ENCODE measurements at regions not wholly inside any gene's neighbourhood (a gene's known extent, or its start where the extent isn't known, plus 50 kb on each side); places are given as distances from the start of the nearest gene placed in this dataset.
A peak's percentile ranks its signal among the peaks of the same experiment; 100 is the strongest.

GRCh38 chr16:66256919-66257318 is 109.6 kb upstream of the CDH5 start:
- Histone ChIP-seq H3K79me2 (ENCODE audit: control insufficient read depth, insufficient read depth, low read length, unreplicated experiment) (no peaks in the 10 kb centered on the region), H3K27me3 (ENCODE audit: insufficient read depth, low read length) (no peaks in the 10 kb centered on the region), H3K4me3 (ENCODE audit: low read depth, low read length) (no peak overlapping the region), H3K36me3 (ENCODE audit: insufficient read depth, low read length) (no peaks in the 10 kb centered on the region), H3K4me1 (ENCODE audit: control insufficient read depth, insufficient read depth, low read length, unreplicated experiment) (no peaks in the 10 kb centered on the region), H2AFZ (ENCODE audit: low read length, unreplicated experiment) (no peak overlapping the region), H3K27ac (ENCODE audit: low read depth, low read length) (no peak overlapping the region)

- no peaks in the 10 kb centered on the region for H3K36me3 ChIP-seq (ENCODE audit: insufficient read depth, low read length)
- no peak overlapping the region for H3K4me3 ChIP-seq (ENCODE audit: low read depth, low read length)
- H3K27ac ChIP-seq (ENCODE audit: low read depth, low read length) = no peak overlapping the region
- H3K4me1 ChIP-seq (ENCODE audit: control insufficient read depth, insufficient read depth, low read length, unreplicated experiment) = peaks cover 6% of the 10 kb centered on the region
- no peaks in the 10 kb centered on the region for H3K27me3 ChIP-seq (ENCODE audit: insufficient read depth, low read length)
- H3K79me2 ChIP-seq (ENCODE audit: control insufficient read depth, insufficient read depth, low read length, unreplicated experiment) = no peaks in the 10 kb centered on the region
- H2AFZ ChIP-seq (ENCODE audit: low read length, unreplicated experiment) = no peak overlapping the region
Measured at GRCh38 chr16:66255647-66256046, 110.8 kb upstream of the CDH5 start.

GRCh38 chr16:66254751-66255150 is 111.7 kb upstream of the CDH5 start:
- H3K27me3 ChIP-seq (ENCODE audit: insufficient read depth, low read length) = no peaks in the 10 kb centered on the region
- H3K79me2 ChIP-seq (ENCODE audit: control insufficient read depth, insufficient read depth, low read length, unreplicated experiment) = no peaks in the 10 kb centered on the region

GRCh38 chr16:66254106-66254505 is 112.4 kb upstream of the CDH5 start:
- Histone ChIP-seq H3K4me1 (ENCODE audit: control insufficient read depth, insufficient read depth, low read length, unreplicated experiment) (peaks cover 9% of the 10 kb centered on the region), H3K27me3 (ENCODE audit: insufficient read depth, low read length) (no peaks in the 10 kb centered on the region), H2AFZ (ENCODE audit: low read length, unreplicated experiment) (no peak overlapping the region), H3K36me3 (ENCODE audit: insufficient read depth, low read length) (no peaks in the 10 kb centered on the region), H3K79me2 (ENCODE audit: control insufficient read depth, insufficient read depth, low read length, unreplicated experiment) (no peaks in the 10 kb centered on the region), H3K27ac (ENCODE audit: low read depth, low read length) (no peak overlapping the region), H3K4me3 (ENCODE audit: low read depth, low read length) (no peak overlapping the region)

More at GRCh38 chr16:66254751-66255150, 111.7 kb upstream of the CDH5 start:
- Histone ChIP-seq H2AFZ (ENCODE audit: low read length, unreplicated experiment) (no peak overlapping the region), H3K4me3 (ENCODE audit: low read depth, low read length) (no peak overlapping the region), H3K36me3 (ENCODE audit: insufficient read depth, low read length) (no peaks in the 10 kb centered on the region), H3K27ac (ENCODE audit: low read depth, low read length) (no peak overlapping the region), H3K4me1 (ENCODE audit: control insufficient read depth, insufficient read depth, low read length, unreplicated experiment) (peaks cover 9% of the 10 kb centered on the region)

GRCh38 chr16:66251476-66252160 is 114.9 kb upstream of the CDH5 start:
- Histone ChIP-seq H3K4me1 (ENCODE audit: control insufficient read depth, insufficient read depth, low read length, unreplicated experiment) (peaks cover 19% of the 10 kb centered on the region), H3K4me3 (ENCODE audit: low read depth, low read length) (no peak overlapping the region), H3K27me3 (ENCODE audit: insufficient read depth, low read length) (no peaks in the 10 kb centered on the region), H3K36me3 (ENCODE audit: insufficient read depth, low read length) (no peaks in the 10 kb centered on the region), H3K79me2 (ENCODE audit: control insufficient read depth, insufficient read depth, low read length, unreplicated experiment) (no peaks in the 10 kb centered on the region), H2AFZ (ENCODE audit: low read length, unreplicated experiment) (no peak overlapping the region), H3K27ac (ENCODE audit: low read depth, low read length) (no peak overlapping the region)

GRCh38 chr16:66250686-66251431 is 115.6 kb upstream of the CDH5 start:
- peak overlapping the region; percentile 21; the same call in 1 of the 2 replicates for H3K27ac ChIP-seq (ENCODE audit: low read depth, low read length)
- no peaks in the 10 kb centered on the region for H3K79me2 ChIP-seq (ENCODE audit: control insufficient read depth, insufficient read depth, low read length, unreplicated experiment)
- H3K4me1 ChIP-seq (ENCODE audit: control insufficient read depth, insufficient read depth, low read length, unreplicated experiment) = peaks cover 19% of the 10 kb centered on the region
- H3K4me3 ChIP-seq (ENCODE audit: low read depth, low read length) = peak overlapping the region; percentile 27
- H3K36me3 ChIP-seq (ENCODE audit: insufficient read depth, low read length) = no peaks in the 10 kb centered on the region
- no peaks in the 10 kb centered on the region for H3K27me3 ChIP-seq (ENCODE audit: insufficient read depth, low read length)
- H2AFZ ChIP-seq (ENCODE audit: low read length, unreplicated experiment) = peak overlapping the region; percentile 54

- peaks cover 19% of the 10 kb centered on the region for H3K4me1 ChIP-seq (ENCODE audit: control insufficient read depth, insufficient read depth, low read length, unreplicated experiment)
- peak overlapping the region; percentile 27 for H3K27ac ChIP-seq (ENCODE audit: low read depth, low read length)
- no peaks in the 10 kb centered on the region for H3K36me3 ChIP-seq (ENCODE audit: insufficient read depth, low read length)
- no peaks in the 10 kb centered on the region for H3K27me3 ChIP-seq (ENCODE audit: insufficient read depth, low read length)
- H3K4me3 ChIP-seq (ENCODE audit: low read depth, low read length) = peak overlapping the region; percentile 1; the same call in 1 of the 2 replicates
- H2AFZ ChIP-seq (ENCODE audit: low read length, unreplicated experiment) = peak overlapping the region; percentile 95
- H3K79me2 ChIP-seq (ENCODE audit: control insufficient read depth, insufficient read depth, low read length, unreplicated experiment) = no peaks in the 10 kb centered on the region
Measured at GRCh38 chr16:66247516-66248481, 118.7 kb upstream of the CDH5 start.

- Histone ChIP-seq H2AFZ (ENCODE audit: low read length, unreplicated experiment) (no peak overlapping the region), H3K27me3 (ENCODE audit: insufficient read depth, low read length) (peaks cover 6% of the 10 kb centered on the region; the same call in 1 of the 2 replicates), H3K27ac (ENCODE audit: low read depth, low read length) (no peak overlapping the region), H3K4me1 (ENCODE audit: control insufficient read depth, insufficient read depth, low read length, unreplicated experiment) (peaks cover 15% of the 10 kb centered on the region), H3K4me3 (ENCODE audit: low read depth, low read length) (no peak overlapping the region), H3K36me3 (ENCODE audit: insufficient read depth, low read length) (no peaks in the 10 kb centered on the region), H3K79me2 (ENCODE audit: control insufficient read depth, insufficient read depth, low read length, unreplicated experiment) (no peaks in the 10 kb centered on the region)
Measured at GRCh38 chr16:66245868-66246267, 120.6 kb upstream of the CDH5 start.

- H2AFZ ChIP-seq (ENCODE audit: low read length, unreplicated experiment) = no peak overlapping the region
- no peak overlapping the region for H3K4me3 ChIP-seq (ENCODE audit: low read depth, low read length)
- peaks cover 11% of the 10 kb centered on the region for H3K4me1 ChIP-seq (ENCODE audit: control insufficient read depth, insufficient read depth, low read length, unreplicated experiment)
- H3K27ac ChIP-seq (ENCODE audit: low read depth, low read length) = no peak overlapping the region
- no peaks in the 10 kb centered on the region for H3K36me3 ChIP-seq (ENCODE audit: insufficient read depth, low read length)
- H3K79me2 ChIP-seq (ENCODE audit: control insufficient read depth, insufficient read depth, low read length, unreplicated experiment) = no peaks in the 10 kb centered on the region
- peaks cover 14% of the 10 kb centered on the region; the same call in 1 of the 2 replicates for H3K27me3 ChIP-seq (ENCODE audit: insufficient read depth, low read length)
Measured at GRCh38 chr16:66245072-66245471, 121.4 kb upstream of the CDH5 start.

GRCh38 chr16:66242672-66243071 is 123.8 kb upstream of the CDH5 start:
- no peaks in the 10 kb centered on the region for H3K36me3 ChIP-seq (ENCODE audit: insufficient read depth, low read length)
- no peak overlapping the region for H2AFZ ChIP-seq (ENCODE audit: low read length, unreplicated experiment)
- no peaks in the 10 kb centered on the region for H3K79me2 ChIP-seq (ENCODE audit: control insufficient read depth, insufficient read depth, low read length, unreplicated experiment)
- H3K27me3 ChIP-seq (ENCODE audit: insufficient read depth, low read length) = peaks cover 27% of the 10 kb centered on the region
- H3K27ac ChIP-seq (ENCODE audit: low read depth, low read length) = no peak overlapping the region
- peaks cover 3% of the 10 kb centered on the region for H3K4me1 ChIP-seq (ENCODE audit: control insufficient read depth, insufficient read depth, low read length, unreplicated experiment)
- no peak overlapping the region for H3K4me3 ChIP-seq (ENCODE audit: low read depth, low read length)
